DMS 273 (cell line): ENCODE measurements at regions not wholly inside any gene's neighbourhood (a gene's known extent, or its start where the extent isn't known, plus 50 kb on each side); places are given as distances from the start of the nearest gene placed in this dataset.
A peak's percentile ranks its signal among the peaks of the same experiment; 100 is the strongest.
"Not testable (repeated sequence)": the region's sequence is repeated elsewhere in the genome, so short reads cannot be mapped to it uniquely, and the experiment has no call there.

Experiments used
- DNase-seq: peaks from one replicate; lab custom pipeline; 2025; ENCODE audit not compliant: unreplicated experiment; lab: John Stamatoyannopoulos, UW

- DNase-seq = no peak
Observed at GRCh38 chr2:136291871-136292270, 173.9 kb upstream of the CXCR4 start.

- no peak for DNase-seq
Observed at GRCh38 chr2:136290326-136290725, 172.4 kb upstream of the CXCR4 start.

GRCh38 chr2:136288249-136288648 lies 170.3 kb upstream of the CXCR4 start:
- DNase-seq = no peak

- DNase-seq = no peak
Observed at GRCh38 chr2:136286423-136286822, 168.5 kb upstream of the CXCR4 start.

- DNase-seq = no peak
Observed at GRCh38 chr2:136284226-136285119, 166.5 kb upstream of the CXCR4 start.

GRCh38 chr2:136282251-136282650 lies 164.3 kb upstream of the CXCR4 start:
- DNase-seq = no peak

- no peak for DNase-seq
Observed at GRCh38 chr2:136281281-136282114, 163.5 kb upstream of the CXCR4 start.

- not testable (repeated sequence) for DNase-seq
Observed at GRCh38 chr2:136266346-136266745, 148.4 kb upstream of the CXCR4 start.

- no peak for DNase-seq
Observed at GRCh38 chr2:136259551-136259950, 141.6 kb upstream of the CXCR4 start.

- no peak for DNase-seq
Observed at GRCh38 chr2:136257893-136258292, 139.9 kb upstream of the CXCR4 start.

- DNase-seq = peak; percentile 13
Observed at GRCh38 chr2:136255648-136256461, 137.9 kb upstream of the CXCR4 start.

- DNase-seq = no peak
Observed at GRCh38 chr2:136255127-136255526, 137.2 kb upstream of the CXCR4 start.

- no peak for DNase-seq
Observed at GRCh38 chr2:136254681-136255080, 136.7 kb upstream of the CXCR4 start.

GRCh38 chr2:136253288-136254004 lies 135.5 kb upstream of the CXCR4 start:
- DNase-seq = no peak

GRCh38 chr2:136251885-136252585 lies 134.1 kb upstream of the CXCR4 start:
- no peak for DNase-seq

- no peak for DNase-seq
Observed at GRCh38 chr2:136251197-136251884, 133.4 kb upstream of the CXCR4 start.

- DNase-seq = no peak
Observed at GRCh38 chr2:136250131-136250530, 132.2 kb upstream of the CXCR4 start.

GRCh38 chr2:136248907-136249306 lies 131.0 kb upstream of the CXCR4 start:
- DNase-seq = no peak

GRCh38 chr2:136248242-136248641 lies 130.3 kb upstream of the CXCR4 start:
- DNase-seq = peak; percentile 77
